Lower lobe of right lung (tissue), 2 donors: ENCODE measurements at regions not wholly inside any gene's neighbourhood (a gene's known extent, or its start where the extent isn't known, plus 50 kb on each side); places are given as distances from the start of the nearest gene placed in this dataset.

Experiments
- ATAC-seq, 2 donors: fragments of 200-7000 bp; cut with Tn5 transposase; one replicate each; pipeline ENCODE4 v1.9.1; 2020 to 2022; ENCODE audit warnings: mild to moderate bottlenecking in 2 of 2, moderate library complexity in 2 of 2
- DNase-seq: peaks from one replicate; pipeline ENCODE4 v3.0.0-alpha.2; 2020
- H3K27ac ChIP-seq: fragments of 200-600 bp; one replicate; pipeline ENCODE4 v1.8.0; 2022
- H3K27me3 ChIP-seq: fragments of 200-600 bp; one replicate; pipeline ENCODE4 v1.8.0; 2022; ENCODE audit warnings: low read depth
- H3K36me3 ChIP-seq: fragments of 200-600 bp; one replicate; pipeline ENCODE4 v1.8.0; 2022; ENCODE audit warnings: mild to moderate bottlenecking
- H3K4me1 ChIP-seq: fragments of 200-600 bp; one replicate; pipeline ENCODE4 v1.8.0; 2022
- H3K4me3 ChIP-seq: fragments of 200-600 bp; one replicate; pipeline ENCODE4 v1.8.0; 2022; ENCODE audit warnings: mild to moderate bottlenecking
- H3K9me3 ChIP-seq: fragments of 200-600 bp; one replicate; pipeline ENCODE4 v1.8.0; 2022
- intact Hi-C: fragments of 100-400 bp; cut with DNase I; formaldehyde crosslinking; loops from one replicate; pipeline ENCODE4 v1.11.0; 2022
- TF ChIP-seq, protein P1 (sequence below): fragments of 200-600 bp; IDR thresholded peaks from one replicate; pipeline ENCODE4 v1.8.0; 2022; ENCODE audit warnings: antibody characterized with exemption, mild to moderate bottlenecking
- donor health status: DM: no; HTN: yes; CAD: no; lungs with severe emphysema.

DNA sequence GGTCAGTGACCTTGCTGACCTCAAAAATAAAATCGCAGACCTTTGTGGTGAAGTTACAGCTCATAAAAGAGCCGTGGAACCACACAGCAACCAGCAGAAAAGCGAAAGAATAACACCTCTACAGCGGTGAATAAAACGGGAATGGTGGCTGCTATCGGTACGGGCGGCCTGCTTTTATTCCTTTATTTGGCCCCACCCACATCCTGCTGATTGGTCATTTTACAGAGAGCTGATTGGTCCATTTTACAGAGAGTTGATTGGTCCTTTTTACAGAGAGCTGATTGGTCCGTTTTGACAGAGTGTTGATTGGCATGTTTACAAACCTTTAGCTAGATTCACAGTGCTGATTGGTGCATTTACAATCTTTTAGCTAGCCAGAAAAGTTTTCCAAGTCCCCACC lies 80.7 kb upstream of the ATP10A start:
- intact Hi-C loops = no loop called here
- Histone ChIP-seq H3K4me1 (no peaks in the 10 kb centered on the region), H3K27ac (no peak overlapping the region), H3K9me3 (no peaks in the 10 kb centered on the region), H3K4me3 (no peak overlapping the region), H3K27me3 (no peaks in the 10 kb centered on the region), H3K36me3 (no peaks in the 10 kb centered on the region)
- ATAC-seq = no peak
- TF ChIP-seq, protein P1, sequence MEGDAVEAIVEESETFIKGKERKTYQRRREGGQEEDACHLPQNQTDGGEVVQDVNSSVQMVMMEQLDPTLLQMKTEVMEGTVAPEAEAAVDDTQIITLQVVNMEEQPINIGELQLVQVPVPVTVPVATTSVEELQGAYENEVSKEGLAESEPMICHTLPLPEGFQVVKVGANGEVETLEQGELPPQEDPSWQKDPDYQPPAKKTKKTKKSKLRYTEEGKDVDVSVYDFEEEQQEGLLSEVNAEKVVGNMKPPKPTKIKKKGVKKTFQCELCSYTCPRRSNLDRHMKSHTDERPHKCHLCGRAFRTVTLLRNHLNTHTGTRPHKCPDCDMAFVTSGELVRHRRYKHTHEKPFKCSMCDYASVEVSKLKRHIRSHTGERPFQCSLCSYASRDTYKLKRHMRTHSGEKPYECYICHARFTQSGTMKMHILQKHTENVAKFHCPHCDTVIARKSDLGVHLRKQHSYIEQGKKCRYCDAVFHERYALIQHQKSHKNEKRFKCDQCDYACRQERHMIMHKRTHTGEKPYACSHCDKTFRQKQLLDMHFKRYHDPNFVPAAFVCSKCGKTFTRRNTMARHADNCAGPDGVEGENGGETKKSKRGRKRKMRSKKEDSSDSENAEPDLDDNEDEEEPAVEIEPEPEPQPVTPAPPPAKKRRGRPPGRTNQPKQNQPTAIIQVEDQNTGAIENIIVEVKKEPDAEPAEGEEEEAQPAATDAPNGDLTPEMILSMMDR = no peak
- no peak for DNase-seq

DNA sequence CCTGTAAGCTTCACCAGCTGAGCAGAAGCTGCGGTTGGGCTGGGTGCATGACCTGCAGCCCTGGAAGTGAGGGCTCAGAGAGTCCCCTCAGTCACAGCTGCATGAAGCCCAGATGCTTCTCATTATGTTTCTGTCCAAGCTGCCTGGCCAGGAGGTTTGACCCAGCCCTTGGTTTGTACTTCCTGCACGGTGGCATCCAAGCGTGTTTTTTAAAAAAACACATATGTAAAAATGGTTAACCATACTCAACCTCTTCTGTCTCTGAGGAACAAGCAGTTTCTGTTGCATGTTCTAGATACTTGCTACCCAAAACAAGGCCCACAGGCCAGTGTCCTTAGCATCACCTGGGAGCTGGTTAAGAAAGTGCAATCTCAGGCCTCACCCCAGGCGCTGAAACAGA lies 76.0 kb upstream of the ATP10A start:
- intact Hi-C loops = no loop called here
- no peak overlapping the region for H3K27ac ChIP-seq
- no peaks in the 10 kb centered on the region for H3K4me1 ChIP-seq
- DNase-seq (no peak), ATAC-seq (no peak)
- H3K4me3 ChIP-seq = no peak overlapping the region
- H3K36me3 ChIP-seq = no peaks in the 10 kb centered on the region
- H3K9me3 ChIP-seq = no peaks in the 10 kb centered on the region
- H3K27me3 ChIP-seq = no peaks in the 10 kb centered on the region
- TF ChIP-seq, protein P1 = no peak

DNA sequence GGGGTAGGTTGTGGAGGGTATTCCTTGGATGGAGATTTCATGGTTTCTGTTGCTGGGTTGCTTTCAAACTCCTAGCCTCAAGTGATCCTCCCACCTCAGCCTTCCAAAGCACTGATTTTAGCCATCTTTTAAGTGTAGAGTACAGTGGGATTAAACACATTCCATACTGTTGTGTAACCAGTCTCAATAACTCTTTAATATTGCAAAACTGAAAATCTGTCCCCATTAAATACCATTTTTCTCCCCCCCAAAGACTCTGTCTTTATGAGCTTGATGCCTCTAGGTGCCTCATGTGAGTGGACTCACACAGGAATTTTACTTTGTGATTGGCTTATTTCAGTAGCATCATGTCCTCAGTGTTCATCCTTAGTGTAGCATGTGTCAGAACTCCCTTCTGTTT lies 74.7 kb upstream of the ATP10A start:
- no peak for DNase-seq
- ATAC-seq = no peak
- Histone ChIP-seq H3K36me3 (no peaks in the 10 kb centered on the region), H3K9me3 (no peaks in the 10 kb centered on the region), H3K27me3 (no peaks in the 10 kb centered on the region), H3K27ac (no peak overlapping the region), H3K4me3 (no peak overlapping the region), H3K4me1 (no peaks in the 10 kb centered on the region)
- intact Hi-C loops = no loop called here
- TF ChIP-seq, protein P1 = no peak

DNA sequence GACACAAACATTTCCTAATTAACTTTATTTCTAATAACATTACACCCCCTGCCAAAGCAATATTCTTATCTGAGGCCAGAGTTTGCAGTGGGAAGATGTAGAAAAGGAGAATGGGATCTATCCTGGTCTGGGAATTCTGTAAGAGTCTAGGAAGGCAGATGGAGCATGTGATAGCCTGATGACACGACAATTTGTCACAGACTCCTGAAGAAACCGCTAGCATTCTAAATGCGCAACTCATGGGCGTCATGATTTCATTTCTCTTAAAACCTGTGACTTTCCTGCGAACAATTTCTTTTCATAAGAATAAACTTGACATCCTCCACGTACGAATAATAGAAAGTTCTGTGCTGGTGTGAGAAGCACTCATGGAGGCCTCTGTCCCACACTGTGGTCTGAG lies 72.9 kb upstream of the ATP10A start:
- intact Hi-C loops = no loop called here
- TF ChIP-seq, protein P1 = no peak
- DNase-seq = no peak
- H3K4me3 ChIP-seq = no peak overlapping the region
- H3K27ac ChIP-seq = no peak overlapping the region
- H3K36me3 ChIP-seq = no peaks in the 10 kb centered on the region
- no peaks in the 10 kb centered on the region for H3K4me1 ChIP-seq
- H3K9me3 ChIP-seq = no peaks in the 10 kb centered on the region
- no peak for ATAC-seq
- no peaks in the 10 kb centered on the region for H3K27me3 ChIP-seq

DNA sequence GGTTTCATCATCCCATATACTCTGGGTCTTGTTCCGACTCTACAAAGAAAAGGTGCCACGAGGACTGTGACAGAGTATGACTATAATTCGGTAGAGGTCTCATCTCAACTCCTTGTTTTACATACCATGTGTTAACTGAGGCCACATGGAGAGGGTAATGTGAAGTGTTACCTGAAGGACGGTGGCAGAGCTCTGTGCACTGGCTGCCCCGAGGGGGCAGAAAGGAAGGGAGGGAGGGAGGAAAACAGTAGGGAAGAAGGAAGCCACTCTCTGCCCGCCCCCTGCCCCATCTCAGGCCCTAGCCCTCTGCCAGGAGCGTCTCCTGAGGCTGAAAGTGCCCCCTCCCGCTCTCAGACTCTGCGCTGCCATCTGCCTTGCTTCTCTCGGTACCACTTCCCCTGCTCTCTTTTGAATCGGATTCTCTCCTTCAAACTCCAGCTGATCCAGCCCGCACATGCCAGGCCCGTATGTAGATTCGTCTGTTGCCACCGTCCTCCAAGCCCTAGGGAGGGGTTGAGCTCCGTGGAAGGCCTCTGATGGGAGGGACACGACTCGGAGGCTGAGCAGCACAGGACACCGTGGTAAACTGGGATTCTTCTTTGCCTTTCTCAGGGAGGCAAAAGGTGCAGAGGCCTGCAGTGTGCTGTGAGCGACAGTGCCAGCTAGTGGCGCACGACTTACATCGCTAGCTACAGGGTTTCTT lies 70.5 kb upstream of the ATP10A start:
- TF ChIP-seq, protein P1 = peak; percentile 71
- H3K27me3 ChIP-seq = no peaks in the 10 kb centered on the region
- H3K4me3 ChIP-seq = peak overlapping the region; percentile 41
- no peaks in the 10 kb centered on the region for H3K4me1 ChIP-seq
- DNase-seq (peak; percentile 85), ATAC-seq (peak; percentile 95 to 97)
- intact Hi-C loops = no loop called here
- no peaks in the 10 kb centered on the region for H3K9me3 ChIP-seq
- H3K27ac ChIP-seq = no peak overlapping the region
- H3K36me3 ChIP-seq = no peaks in the 10 kb centered on the region
